ENCODE measurements at regions not wholly inside any gene's neighbourhood (a gene's known extent, or its start where the extent isn't known, plus 50 kb on each side); places are given as distances from the start of the nearest gene placed in this dataset.

- Histone ChIP-seq H3K4me3 (ENCODE audit: low read depth, low read length) (no peak overlapping the region), H3K27me3 (ENCODE audit: control insufficient read depth, insufficient read depth, low read length) (peaks cover 3% of the 10 kb centered on the region), H3K36me3 (ENCODE audit: control insufficient read depth, insufficient read depth, low read length) (no peaks in the 10 kb centered on the region)
- no peak for TF ChIP-seq CTCF (IDR thresholded peaks at IDR 0.05; ENCODE audit: insufficient read depth, low read length, severe bottlenecking)
- FAIRE-seq (no peak), DNase-seq (ENCODE audit: low read depth) (no peak)
Observed at GRCh38 chr12:67759829-67760228, 111.3 kb downstream of the DYRK2 start.

GRCh38 chr12:67760586-67761275 is 112.2 kb downstream of the DYRK2 start:
- FAIRE-seq: peak; percentile 77

GRCh38 chr12:67761566-67761965 is 113.0 kb downstream of the DYRK2 start:
- DNase-seq (ENCODE audit: low read depth): no peak
- no peak for FAIRE-seq
- H3K36me3 ChIP-seq (ENCODE audit: control insufficient read depth, insufficient read depth, low read length): no peaks in the 10 kb centered on the region
- no peaks in the 10 kb centered on the region for H3K27me3 ChIP-seq (ENCODE audit: control insufficient read depth, insufficient read depth, low read length)
- no peak for TF ChIP-seq CTCF (IDR thresholded peaks at IDR 0.05; ENCODE audit: insufficient read depth, low read length, severe bottlenecking)
- H3K4me3 ChIP-seq (ENCODE audit: low read depth, low read length): no peak overlapping the region

More at GRCh38 chr12:67760586-67761275, 112.2 kb downstream of the DYRK2 start:
- DNase-seq (ENCODE audit: low read depth): no peak
- no peak for TF ChIP-seq CTCF (IDR thresholded peaks at IDR 0.05; ENCODE audit: insufficient read depth, low read length, severe bottlenecking)
- no peaks in the 10 kb centered on the region for H3K36me3 ChIP-seq (ENCODE audit: control insufficient read depth, insufficient read depth, low read length)
- no peak overlapping the region for H3K4me3 ChIP-seq (ENCODE audit: low read depth, low read length)
- H3K27me3 ChIP-seq (ENCODE audit: control insufficient read depth, insufficient read depth, low read length): peaks cover 1% of the 10 kb centered on the region

GRCh38 chr12:67764055-67764454 is 115.5 kb downstream of the DYRK2 start:
- DNase-seq (ENCODE audit: low read depth): no peak
- H3K4me3 ChIP-seq (ENCODE audit: low read depth, low read length): no peak overlapping the region
- no peaks in the 10 kb centered on the region for H3K27me3 ChIP-seq (ENCODE audit: control insufficient read depth, insufficient read depth, low read length)
- no peaks in the 10 kb centered on the region for H3K36me3 ChIP-seq (ENCODE audit: control insufficient read depth, insufficient read depth, low read length)
- TF ChIP-seq CTCF (IDR thresholded peaks at IDR 0.05; ENCODE audit: insufficient read depth, low read length, severe bottlenecking): no peak
- FAIRE-seq: no peak

- no peak for TF ChIP-seq CTCF (IDR thresholded peaks at IDR 0.05; ENCODE audit: insufficient read depth, low read length, severe bottlenecking)
- Histone ChIP-seq H3K4me3 (ENCODE audit: low read depth, low read length) (no peak overlapping the region), H3K36me3 (ENCODE audit: control insufficient read depth, insufficient read depth, low read length) (no peaks in the 10 kb centered on the region), H3K27me3 (ENCODE audit: control insufficient read depth, insufficient read depth, low read length) (no peaks in the 10 kb centered on the region)
- no peak for DNase-seq (ENCODE audit: low read depth)
- FAIRE-seq: no peak
Observed at GRCh38 chr12:67764946-67765619, 116.5 kb downstream of the DYRK2 start.
